WTC11 (cell line): ENCODE measurements at regions not wholly inside any gene's neighbourhood (a gene's known extent, or its start where the extent isn't known, plus 50 kb on each side); places are given as distances from the start of the nearest gene placed in this dataset.

ENCODE experiments used
- E2F4 ChIP-seq: sonication (generic); formaldehyde crosslinking; IDR thresholded peaks from 2 replicates; pipeline ENCODE4 v1.8.1; 2022; ENCODE audit warnings: low read depth, mild to moderate bottlenecking, moderate library complexity, missing genetic modification reagents, borderline replicate concordance
- SP1 ChIP-seq: sonication (generic); formaldehyde crosslinking; conservative IDR thresholded peaks from 2 replicates; pipeline ENCODE4 v1.8.1; 2022; ENCODE audit warnings: missing genetic modification reagents
- TF ChIP-seq, protein P1 (sequence below): sonication (generic); formaldehyde crosslinking; IDR thresholded peaks from 2 replicates; pipeline ENCODE4 v1.8.0; 2022; ENCODE audit warnings: mild to moderate bottlenecking, missing genetic modification reagents

GRCh38 chr13:78103936-78104335 lies 185.3 kb upstream of the EDNRB start:
- TF ChIP-seq, protein P1, sequence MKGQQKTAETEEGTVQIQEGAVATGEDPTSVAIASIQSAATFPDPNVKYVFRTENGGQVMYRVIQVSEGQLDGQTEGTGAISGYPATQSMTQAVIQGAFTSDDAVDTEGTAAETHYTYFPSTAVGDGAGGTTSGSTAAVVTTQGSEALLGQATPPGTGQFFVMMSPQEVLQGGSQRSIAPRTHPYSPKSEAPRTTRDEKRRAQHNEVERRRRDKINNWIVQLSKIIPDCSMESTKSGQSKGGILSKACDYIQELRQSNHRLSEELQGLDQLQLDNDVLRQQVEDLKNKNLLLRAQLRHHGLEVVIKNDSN (CRISPR knock-in tag), result no peak
- TF ChIP-seq SP1 (CRISPR knock-in tag), result no peak
- no peak for TF ChIP-seq E2F4
